ENCODE measurements at regions not wholly inside any gene's neighbourhood (a gene's known extent, or its start where the extent isn't known, plus 50 kb on each side); places are given as distances from the start of the nearest gene placed in this dataset.

GRCh38 chr16:59088431-59088830, 354.3 kb upstream of the GOT2 start:
- no peaks in the 10 kb centered on the region for H3K9me3 ChIP-seq (ENCODE audit: control insufficient read depth in 2 of 2, insufficient read depth in 1 of 2, low read depth in 1 of 2, low read length in 1 of 2)
- H3K36me3 ChIP-seq (ENCODE audit: control insufficient read depth in 3 of 3, insufficient read depth in 2 of 3, low read depth in 1 of 3, low read length in 3 of 3) = no peaks in the 10 kb centered on the region
- DNase-seq (no peak), FAIRE-seq (no peak)
- H3K27ac ChIP-seq (ENCODE audit: low read depth in 1 of 3, low read length in 2 of 3) = no peak overlapping the region
- no peaks in the 10 kb centered on the region for H3K27me3 ChIP-seq (ENCODE audit: control insufficient read depth in 3 of 3, insufficient read depth in 3 of 3, low read length in 3 of 3)
- no peak overlapping the region for H3K4me3 ChIP-seq (ENCODE audit: low read depth in 1 of 3, low read length in 3 of 3)
- 87 to 96% (median 95%) methylated on average over 8 of the region's 8 CpGs for WGBS, 3 donors
- no peaks in the 10 kb centered on the region for H3K4me1 ChIP-seq (ENCODE audit: control insufficient read depth in 3 of 3, insufficient read depth in 2 of 3, low read depth in 1 of 3, low read length in 2 of 3)

DNA sequence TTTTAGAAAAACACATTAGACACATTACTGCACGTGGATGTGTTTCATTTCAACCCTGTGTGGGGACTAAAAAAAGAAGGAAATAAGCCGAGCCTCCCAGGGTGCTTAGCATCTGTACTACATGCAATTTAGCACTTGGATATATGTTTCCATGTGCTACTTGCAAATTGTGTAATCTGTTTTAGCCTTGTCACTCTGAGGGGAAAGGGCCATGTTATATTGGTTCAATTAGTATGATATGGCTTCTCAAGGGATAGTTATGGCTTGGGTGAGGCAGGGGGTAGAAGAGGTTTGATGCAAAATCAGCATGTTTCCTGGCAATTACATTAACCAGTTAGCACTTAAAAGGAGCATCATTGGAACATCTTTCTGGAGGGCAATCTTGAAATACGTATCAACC, 353.5 kb upstream of the GOT2 start:
- Histone ChIP-seq H3K27ac (ENCODE audit: low read depth in 1 of 3, low read length in 2 of 3) (no peak overlapping the region), H3K9me3 (ENCODE audit: control insufficient read depth in 2 of 2, insufficient read depth in 1 of 2, low read depth in 1 of 2, low read length in 1 of 2) (no peaks in the 10 kb centered on the region), H3K27me3 (ENCODE audit: control insufficient read depth in 3 of 3, insufficient read depth in 3 of 3, low read length in 3 of 3) (no peaks in the 10 kb centered on the region), H3K4me3 (ENCODE audit: low read depth in 1 of 3, low read length in 3 of 3) (no peak overlapping the region), H3K4me1 (ENCODE audit: control insufficient read depth in 3 of 3, insufficient read depth in 2 of 3, low read depth in 1 of 3, low read length in 2 of 3) (no peaks in the 10 kb centered on the region), H3K36me3 (ENCODE audit: control insufficient read depth in 3 of 3, insufficient read depth in 2 of 3, low read depth in 1 of 3, low read length in 3 of 3) (no peaks in the 10 kb centered on the region)
- FAIRE-seq (no peak), DNase-seq (no peak)
- WGBS, 3 donors = 58 to 70% (median 59%) methylated on average over 3 of the region's 3 CpGs

- no peaks in the 10 kb centered on the region for H3K27me3 ChIP-seq (ENCODE audit: control insufficient read depth in 3 of 3, insufficient read depth in 3 of 3, low read length in 3 of 3)
- peaks cover 0 to 6% of the 10 kb centered on the region in 2 donors for H3K9me3 ChIP-seq (ENCODE audit: control insufficient read depth in 2 of 2, insufficient read depth in 1 of 2, low read depth in 1 of 2, low read length in 1 of 2)
- no peak overlapping the region for H3K27ac ChIP-seq (ENCODE audit: low read depth in 1 of 3, low read length in 2 of 3)
- no peak for DNase-seq
- FAIRE-seq = no peak
- H3K4me1 ChIP-seq (ENCODE audit: control insufficient read depth in 3 of 3, insufficient read depth in 2 of 3, low read depth in 1 of 3, low read length in 2 of 3) = no peaks in the 10 kb centered on the region
- 22 to 56% (median 29%) methylated on average over 1 of the region's 1 CpG for WGBS, 3 donors
- H3K36me3 ChIP-seq (ENCODE audit: control insufficient read depth in 3 of 3, insufficient read depth in 2 of 3, low read depth in 1 of 3, low read length in 3 of 3) = no peaks in the 10 kb centered on the region
- no peak overlapping the region for H3K4me3 ChIP-seq (ENCODE audit: low read depth in 1 of 3, low read length in 3 of 3)
These were observed 333.1 kb upstream of the GOT2 start for GRCh38 chr16:59067205-59067604.

DNA sequence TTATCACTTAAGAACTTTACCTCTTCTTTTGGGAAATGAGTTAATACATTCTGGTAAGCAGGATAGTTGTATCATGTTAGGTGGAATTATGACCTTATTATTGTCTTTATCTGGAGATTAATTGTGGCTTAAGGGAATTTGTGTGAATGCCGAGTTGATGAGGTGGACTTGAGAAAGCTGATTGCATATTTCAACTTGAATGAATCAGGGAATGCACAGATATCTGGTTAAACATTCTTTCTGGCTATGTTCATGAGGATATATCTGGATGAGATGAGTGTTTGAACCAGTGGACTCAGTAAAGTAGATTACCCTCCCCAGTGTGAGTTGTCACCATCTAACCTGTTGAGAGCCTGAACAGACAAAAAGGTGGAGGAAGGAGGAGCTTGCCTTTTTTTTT, 326.1 kb upstream of the GOT2 start:
- H3K27me3 ChIP-seq (ENCODE audit: control insufficient read depth in 3 of 3, insufficient read depth in 3 of 3, low read length in 3 of 3) = no peaks in the 10 kb centered on the region
- no peaks in the 10 kb centered on the region for H3K36me3 ChIP-seq (ENCODE audit: control insufficient read depth in 3 of 3, insufficient read depth in 2 of 3, low read depth in 1 of 3, low read length in 3 of 3)
- DNase-seq (no peak), FAIRE-seq (no peak)
- WGBS, 3 donors = 29 to 63% (median 42%) methylated on average over 1 of the region's 1 CpG
- no peaks in the 10 kb centered on the region for H3K4me1 ChIP-seq (ENCODE audit: control insufficient read depth in 3 of 3, insufficient read depth in 2 of 3, low read depth in 1 of 3, low read length in 2 of 3)
- no peak overlapping the region for H3K4me3 ChIP-seq (ENCODE audit: low read depth in 1 of 3, low read length in 3 of 3)
- H3K9me3 ChIP-seq (ENCODE audit: control insufficient read depth in 2 of 2, insufficient read depth in 1 of 2, low read depth in 1 of 2, low read length in 1 of 2) = no peaks in the 10 kb centered on the region
- H3K27ac ChIP-seq (ENCODE audit: low read depth in 1 of 3, low read length in 2 of 3) = no peak overlapping the region

GRCh38 chr16:59058250-59058649, 324.1 kb upstream of the GOT2 start:
- Histone ChIP-seq H3K9me3 (ENCODE audit: control insufficient read depth in 2 of 2, insufficient read depth in 1 of 2, low read depth in 1 of 2, low read length in 1 of 2) (peaks cover 0 to 2% of the 10 kb centered on the region in 2 donors), H3K27me3 (ENCODE audit: control insufficient read depth in 3 of 3, insufficient read depth in 3 of 3, low read length in 3 of 3) (no peaks in the 10 kb centered on the region), H3K27ac (ENCODE audit: low read depth in 1 of 3, low read length in 2 of 3) (no peak overlapping the region), H3K4me3 (ENCODE audit: low read depth in 1 of 3, low read length in 3 of 3) (no peak overlapping the region), H3K4me1 (ENCODE audit: control insufficient read depth in 3 of 3, insufficient read depth in 2 of 3, low read depth in 1 of 3, low read length in 2 of 3) (no peaks in the 10 kb centered on the region), H3K36me3 (ENCODE audit: control insufficient read depth in 3 of 3, insufficient read depth in 2 of 3, low read depth in 1 of 3, low read length in 3 of 3) (no peaks in the 10 kb centered on the region)
- FAIRE-seq (no peak), DNase-seq (no peak)
- WGBS, 3 donors = 84 to 92% (median 86%) methylated on average over 2 of the region's 2 CpGs

- Histone ChIP-seq H3K36me3 (ENCODE audit: control insufficient read depth in 3 of 3, insufficient read depth in 2 of 3, low read depth in 1 of 3, low read length in 3 of 3) (no peaks in the 10 kb centered on the region), H3K4me3 (ENCODE audit: low read depth in 1 of 3, low read length in 3 of 3) (no peak overlapping the region), H3K27ac (ENCODE audit: low read depth in 1 of 3, low read length in 2 of 3) (no peak overlapping the region), H3K4me1 (ENCODE audit: control insufficient read depth in 3 of 3, insufficient read depth in 2 of 3, low read depth in 1 of 3, low read length in 2 of 3) (no peaks in the 10 kb centered on the region), H3K27me3 (ENCODE audit: control insufficient read depth in 3 of 3, insufficient read depth in 3 of 3, low read length in 3 of 3) (no peaks in the 10 kb centered on the region), H3K9me3 (ENCODE audit: control insufficient read depth in 2 of 2, insufficient read depth in 1 of 2, low read depth in 1 of 2, low read length in 1 of 2) (peaks cover 0 to 2% of the 10 kb centered on the region in 2 donors)
- FAIRE-seq (no peak), DNase-seq (no peak)
- 56 to 67% (median 63%) methylated on average over 3 of the region's 3 CpGs for WGBS, 3 donors
These were observed 319.8 kb upstream of the GOT2 start for GRCh38 chr16:59053911-59054310.

DNA sequence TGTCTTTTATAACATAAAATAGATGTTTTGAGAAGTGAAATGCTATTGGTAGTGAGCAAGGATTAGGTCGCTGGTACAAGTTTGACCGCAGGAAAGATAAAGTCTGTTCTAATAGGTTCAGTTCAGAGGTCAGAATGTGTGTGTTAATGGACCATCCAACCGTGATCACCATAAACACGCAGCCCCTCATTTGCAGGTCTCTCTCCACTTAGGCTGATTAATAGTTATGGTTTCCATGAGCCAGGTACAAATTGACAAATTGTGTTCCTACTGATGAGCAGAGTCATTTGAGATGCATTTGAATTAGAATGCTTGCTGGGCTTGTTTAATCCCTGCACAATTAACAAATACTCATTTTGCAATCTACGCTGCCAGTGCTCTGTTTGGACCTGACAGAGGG, 318.1 kb upstream of the GOT2 start:
- WGBS, 3 donors = 61 to 68% (median 64%) methylated on average over 5 of the region's 5 CpGs
- H3K36me3 ChIP-seq (ENCODE audit: control insufficient read depth in 3 of 3, insufficient read depth in 2 of 3, low read depth in 1 of 3, low read length in 3 of 3) = no peaks in the 10 kb centered on the region

GRCh38 chr16:59048876-59049275, 314.8 kb upstream of the GOT2 start:
- no peaks in the 10 kb centered on the region for H3K36me3 ChIP-seq (ENCODE audit: control insufficient read depth in 3 of 3, insufficient read depth in 2 of 3, low read depth in 1 of 3, low read length in 3 of 3)
- H3K4me3 ChIP-seq (ENCODE audit: low read depth in 1 of 3, low read length in 3 of 3) = no peak overlapping the region
- H3K9me3 ChIP-seq (ENCODE audit: control insufficient read depth in 2 of 2, insufficient read depth in 1 of 2, low read depth in 1 of 2, low read length in 1 of 2) = peaks cover 0 to 2% of the 10 kb centered on the region in 2 donors
- 21 to 27% (median 24%) methylated on average over 3 of the region's 3 CpGs for WGBS, 3 donors
- FAIRE-seq = no peak
- DNase-seq = no peak
- no peaks in the 10 kb centered on the region for H3K27me3 ChIP-seq (ENCODE audit: control insufficient read depth in 3 of 3, insufficient read depth in 3 of 3, low read length in 3 of 3)
- no peak overlapping the region for H3K27ac ChIP-seq (ENCODE audit: low read depth in 1 of 3, low read length in 2 of 3)
- H3K4me1 ChIP-seq (ENCODE audit: control insufficient read depth in 3 of 3, insufficient read depth in 2 of 3, low read depth in 1 of 3, low read length in 2 of 3) = no peaks in the 10 kb centered on the region

More for the DNA sequence above, 318.1 kb upstream of the GOT2 start:
- no peaks in the 10 kb centered on the region for H3K27me3 ChIP-seq (ENCODE audit: control insufficient read depth in 3 of 3, insufficient read depth in 3 of 3, low read length in 3 of 3)
- FAIRE-seq = no peak
- H3K9me3 ChIP-seq (ENCODE audit: control insufficient read depth in 2 of 2, insufficient read depth in 1 of 2, low read depth in 1 of 2, low read length in 1 of 2) = peaks cover 0 to 2% of the 10 kb centered on the region in 2 donors
- no peak overlapping the region for H3K4me3 ChIP-seq (ENCODE audit: low read depth in 1 of 3, low read length in 3 of 3)
- H3K27ac ChIP-seq (ENCODE audit: low read depth in 1 of 3, low read length in 2 of 3) = no peak overlapping the region
- no peak for DNase-seq
- H3K4me1 ChIP-seq (ENCODE audit: control insufficient read depth in 3 of 3, insufficient read depth in 2 of 3, low read depth in 1 of 3, low read length in 2 of 3) = no peaks in the 10 kb centered on the region

GRCh38 chr16:59047114-59047513, 313.0 kb upstream of the GOT2 start:
- H3K9me3 ChIP-seq (ENCODE audit: control insufficient read depth in 2 of 2, insufficient read depth in 1 of 2, low read depth in 1 of 2, low read length in 1 of 2) = no peaks in the 10 kb centered on the region
- no peak for FAIRE-seq
- H3K36me3 ChIP-seq (ENCODE audit: control insufficient read depth in 3 of 3, insufficient read depth in 2 of 3, low read depth in 1 of 3, low read length in 3 of 3) = no peaks in the 10 kb centered on the region
- no peaks in the 10 kb centered on the region for H3K4me1 ChIP-seq (ENCODE audit: control insufficient read depth in 3 of 3, insufficient read depth in 2 of 3, low read depth in 1 of 3, low read length in 2 of 3)
- no peak overlapping the region for H3K27ac ChIP-seq (ENCODE audit: low read depth in 1 of 3, low read length in 2 of 3)
- H3K4me3 ChIP-seq (ENCODE audit: low read depth in 1 of 3, low read length in 3 of 3) = no peak overlapping the region
- WGBS, 3 donors = 49 to 59% (median 56%) methylated on average over 4 of the region's 4 CpGs
- DNase-seq = no peak
- H3K27me3 ChIP-seq (ENCODE audit: control insufficient read depth in 3 of 3, insufficient read depth in 3 of 3, low read length in 3 of 3) = no peaks in the 10 kb centered on the region

All from small intestine (tissue), 7 donors.